Testis (tissue), 2 donors: ENCODE measurements at regions not wholly inside any gene's neighbourhood (a gene's known extent, or its start where the extent isn't known, plus 50 kb on each side); places are given as distances from the start of the nearest gene placed in this dataset.

Experiments
- POLR2A ChIP-seq: fragments of 450-650 bp; IDR thresholded peaks from one replicate; pipeline ENCODE4 v1.6.1; 2017; ENCODE audit warnings: antibody characterized with exemption, mild to moderate bottlenecking, moderate library complexity
- TF ChIP-seq, protein P1 (sequence below), 3 experiments: fragments of 450-650 bp in 2 of 3; fragments of 200-600 bp in 1 of 3; sonication (generic) in 1 of 3; IDR thresholded peaks; one replicate each; pipeline ENCODE4 v1.5.1; 2016 to 2019; ENCODE audit warnings: antibody characterized with exemption in 3 of 3, mild to moderate bottlenecking in 2 of 3, moderate library complexity in 1 of 3

- TF ChIP-seq, protein P1, sequence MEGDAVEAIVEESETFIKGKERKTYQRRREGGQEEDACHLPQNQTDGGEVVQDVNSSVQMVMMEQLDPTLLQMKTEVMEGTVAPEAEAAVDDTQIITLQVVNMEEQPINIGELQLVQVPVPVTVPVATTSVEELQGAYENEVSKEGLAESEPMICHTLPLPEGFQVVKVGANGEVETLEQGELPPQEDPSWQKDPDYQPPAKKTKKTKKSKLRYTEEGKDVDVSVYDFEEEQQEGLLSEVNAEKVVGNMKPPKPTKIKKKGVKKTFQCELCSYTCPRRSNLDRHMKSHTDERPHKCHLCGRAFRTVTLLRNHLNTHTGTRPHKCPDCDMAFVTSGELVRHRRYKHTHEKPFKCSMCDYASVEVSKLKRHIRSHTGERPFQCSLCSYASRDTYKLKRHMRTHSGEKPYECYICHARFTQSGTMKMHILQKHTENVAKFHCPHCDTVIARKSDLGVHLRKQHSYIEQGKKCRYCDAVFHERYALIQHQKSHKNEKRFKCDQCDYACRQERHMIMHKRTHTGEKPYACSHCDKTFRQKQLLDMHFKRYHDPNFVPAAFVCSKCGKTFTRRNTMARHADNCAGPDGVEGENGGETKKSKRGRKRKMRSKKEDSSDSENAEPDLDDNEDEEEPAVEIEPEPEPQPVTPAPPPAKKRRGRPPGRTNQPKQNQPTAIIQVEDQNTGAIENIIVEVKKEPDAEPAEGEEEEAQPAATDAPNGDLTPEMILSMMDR (IDR thresholded peaks at IDR 0.05): no peak
- no peak for TF ChIP-seq POLR2A
Observed at GRCh38 chr6:11423072-11423471, 114.5 kb upstream of the TMEM170B start.
